ENCODE measurements at regions not wholly inside any gene's neighbourhood (a gene's known extent, or its start where the extent isn't known, plus 50 kb on each side); places are given as distances from the start of the nearest gene placed in this dataset.

- H3K9me3 ChIP-seq: no peaks in the 10 kb centered on the region
- no peak for TF ChIP-seq CTCF (IDR thresholded peaks at IDR 0.05; ENCODE audit: insufficient read depth in 1 of 2, low read depth in 1 of 2, low read length in 1 of 2, severe bottlenecking in 1 of 2, unreplicated experiment in 1 of 2)
- CTCF ChIA-PET: no interaction called here
- no peaks in the 10 kb centered on the region for H3K9me3 Mint-ChIP-seq (ENCODE audit: unreplicated experiment)
- H3K4me3 ChIP-seq (ENCODE audit: low read depth, low read length): no peak overlapping the region
- no peaks in the 10 kb centered on the region for H3K27me3 Mint-ChIP-seq (ENCODE audit: insufficient read depth, unreplicated experiment)
- peak overlapping the region; percentile 15 for H3K27ac Mint-ChIP-seq (ENCODE audit: unreplicated experiment)
- BruUV-seq (replicated peaks): no TSS peak
- no peaks in the 10 kb centered on the region for H3K36me3 Mint-ChIP-seq (ENCODE audit: insufficient read depth, unreplicated experiment)
- H3K4me1 Mint-ChIP-seq (ENCODE audit: low read depth, unreplicated experiment): no peaks in the 10 kb centered on the region
- no peak overlapping the region for H3K4me3 Mint-ChIP-seq (ENCODE audit: unreplicated experiment)
- intact Hi-C loops (cut with micrococcal nuclease; ENCODE audit: unreplicated experiment): no loop called here
- no peak for DNase-seq
- H3K36me3 ChIP-seq (ENCODE audit: control insufficient read depth, insufficient read depth, low read length): no peaks in the 10 kb centered on the region
- no peaks in the 10 kb centered on the region for H3K27me3 ChIP-seq (replicated peaks; ENCODE audit: control insufficient read depth, insufficient read depth, low read length)
- POLR2A ChIA-PET: no interaction called here
- H3K4me1 ChIP-seq: no peaks in the 10 kb centered on the region
These were observed 258.7 kb downstream of the SOX9 start for GRCh38 chr17:72379516-72379915.

DNA sequence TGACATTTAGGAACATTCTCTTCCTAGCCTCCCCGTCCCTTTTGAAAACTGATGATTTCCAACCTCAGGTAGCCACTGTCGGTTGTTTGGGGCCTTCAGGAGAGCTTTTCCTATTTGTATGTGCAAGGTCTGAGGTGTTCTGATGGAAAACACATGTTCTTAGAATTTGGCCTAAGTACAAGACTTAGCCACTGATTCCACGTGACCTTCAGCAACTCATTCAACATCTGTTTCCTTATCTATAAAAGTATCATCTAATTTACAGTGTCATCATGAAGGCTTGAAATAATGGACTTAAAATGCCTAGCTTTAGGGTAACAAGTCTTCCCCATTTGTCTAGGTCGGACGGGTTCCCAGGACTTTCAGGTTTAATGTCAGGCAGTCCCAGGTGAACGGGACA lies 259.3 kb downstream of the SOX9 start:
- POLR2A ChIA-PET: no interaction called here
- CTCF ChIA-PET: no interaction called here
- H3K9me3 ChIP-seq: no peaks in the 10 kb centered on the region
- TF ChIP-seq CTCF (IDR thresholded peaks at IDR 0.05; ENCODE audit: insufficient read depth in 1 of 2, low read depth in 1 of 2, low read length in 1 of 2, severe bottlenecking in 1 of 2, unreplicated experiment in 1 of 2): no peak
- H3K27ac Mint-ChIP-seq (ENCODE audit: unreplicated experiment): no peak overlapping the region
- no peaks in the 10 kb centered on the region for H3K9me3 Mint-ChIP-seq (ENCODE audit: unreplicated experiment)
- H3K36me3 Mint-ChIP-seq (ENCODE audit: insufficient read depth, unreplicated experiment): no peaks in the 10 kb centered on the region
- H3K4me1 ChIP-seq: no peaks in the 10 kb centered on the region
- no peaks in the 10 kb centered on the region for H3K36me3 ChIP-seq (ENCODE audit: control insufficient read depth, insufficient read depth, low read length)
- BruUV-seq (replicated peaks): no TSS peak
- DNase-seq: no peak
- intact Hi-C loops (cut with micrococcal nuclease; ENCODE audit: unreplicated experiment): no loop called here
- H3K4me3 ChIP-seq (ENCODE audit: low read depth, low read length): no peak overlapping the region
- no peak overlapping the region for H3K4me3 Mint-ChIP-seq (ENCODE audit: unreplicated experiment)
- peaks cover under 1% of the 10 kb centered on the region for H3K4me1 Mint-ChIP-seq (ENCODE audit: low read depth, unreplicated experiment)
- H3K27me3 Mint-ChIP-seq (ENCODE audit: insufficient read depth, unreplicated experiment): no peaks in the 10 kb centered on the region
- H3K27me3 ChIP-seq (replicated peaks; ENCODE audit: control insufficient read depth, insufficient read depth, low read length): no peaks in the 10 kb centered on the region

DNA sequence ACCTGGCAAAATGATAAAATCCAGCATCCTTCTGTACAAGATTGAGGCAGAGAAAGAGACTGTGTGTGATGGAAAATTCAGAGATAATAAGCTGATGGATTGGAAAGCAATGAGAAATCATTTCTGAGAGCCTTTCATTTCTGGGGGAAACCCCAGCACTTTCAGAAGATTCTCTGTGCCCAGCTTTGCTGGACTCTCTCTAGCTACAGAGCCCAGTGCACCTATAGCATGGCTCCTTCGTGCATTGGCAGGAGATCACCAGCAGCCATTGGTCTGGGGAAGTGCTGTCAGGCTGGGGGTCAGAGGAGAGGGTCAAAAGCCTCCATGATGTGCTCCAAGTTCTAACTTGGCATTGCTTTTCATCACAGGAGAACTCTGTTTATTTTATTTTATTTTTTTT lies 259.9 kb downstream of the SOX9 start:
- POLR2A ChIA-PET: no interaction called here
- H3K9me3 Mint-ChIP-seq (ENCODE audit: unreplicated experiment): no peaks in the 10 kb centered on the region
- intact Hi-C loops (cut with micrococcal nuclease; ENCODE audit: unreplicated experiment): no loop called here

More for the DNA sequence above, 259.9 kb downstream of the SOX9 start:
- no peak overlapping the region for H3K27ac Mint-ChIP-seq (ENCODE audit: unreplicated experiment)
- TF ChIP-seq CTCF (IDR thresholded peaks at IDR 0.05; ENCODE audit: insufficient read depth in 1 of 2, low read depth in 1 of 2, low read length in 1 of 2, severe bottlenecking in 1 of 2, unreplicated experiment in 1 of 2): no peak
- no peaks in the 10 kb centered on the region for H3K27me3 Mint-ChIP-seq (ENCODE audit: insufficient read depth, unreplicated experiment)
- no peak overlapping the region for H3K4me3 ChIP-seq (ENCODE audit: low read depth, low read length)
- no peaks in the 10 kb centered on the region for H3K27me3 ChIP-seq (replicated peaks; ENCODE audit: control insufficient read depth, insufficient read depth, low read length)
- H3K36me3 Mint-ChIP-seq (ENCODE audit: insufficient read depth, unreplicated experiment): no peaks in the 10 kb centered on the region
- BruUV-seq (replicated peaks): no TSS peak
- CTCF ChIA-PET: no interaction called here
- peaks cover 2% of the 10 kb centered on the region; the same call in 1 of the 2 replicates for H3K4me1 ChIP-seq
- no peak for DNase-seq
- H3K4me3 Mint-ChIP-seq (ENCODE audit: unreplicated experiment): no peak overlapping the region
- no peaks in the 10 kb centered on the region for H3K9me3 ChIP-seq
- H3K4me1 Mint-ChIP-seq (ENCODE audit: low read depth, unreplicated experiment): peaks cover 6% of the 10 kb centered on the region
- H3K36me3 ChIP-seq (ENCODE audit: control insufficient read depth, insufficient read depth, low read length): no peaks in the 10 kb centered on the region

Measured in Caco-2 (cell line).